ENCODE measurements at regions not wholly inside any gene's neighbourhood (a gene's known extent, or its start where the extent isn't known, plus 50 kb on each side); places are given as distances from the start of the nearest gene placed in this dataset.
"Not testable (repeated sequence)": the region's sequence is repeated elsewhere in the genome, so short reads cannot be mapped to it uniquely, and the experiment has no call there.

DNA sequence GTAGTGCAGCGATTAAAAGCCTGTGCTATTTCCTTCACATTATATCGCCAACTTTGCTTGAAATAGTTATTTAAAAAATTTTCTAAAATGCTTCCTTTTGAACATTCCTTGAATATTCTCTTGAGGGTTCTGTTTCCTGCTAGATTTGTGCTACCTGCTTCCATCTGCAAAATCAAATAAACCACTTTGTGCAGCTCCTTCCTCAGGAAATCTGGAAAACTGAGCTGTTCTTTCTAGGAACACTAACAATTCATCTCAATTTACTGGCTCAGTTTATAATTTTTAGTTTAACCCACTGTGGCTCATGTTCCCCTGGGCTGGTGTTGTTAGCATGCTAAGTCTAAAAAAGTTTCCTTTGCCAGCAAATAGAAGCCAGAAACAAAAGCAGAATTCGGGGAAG, 88.1 kb upstream of the LCORL start:
- DNase-seq (ENCODE audit: low read depth, low spot score): no peak

DNA sequence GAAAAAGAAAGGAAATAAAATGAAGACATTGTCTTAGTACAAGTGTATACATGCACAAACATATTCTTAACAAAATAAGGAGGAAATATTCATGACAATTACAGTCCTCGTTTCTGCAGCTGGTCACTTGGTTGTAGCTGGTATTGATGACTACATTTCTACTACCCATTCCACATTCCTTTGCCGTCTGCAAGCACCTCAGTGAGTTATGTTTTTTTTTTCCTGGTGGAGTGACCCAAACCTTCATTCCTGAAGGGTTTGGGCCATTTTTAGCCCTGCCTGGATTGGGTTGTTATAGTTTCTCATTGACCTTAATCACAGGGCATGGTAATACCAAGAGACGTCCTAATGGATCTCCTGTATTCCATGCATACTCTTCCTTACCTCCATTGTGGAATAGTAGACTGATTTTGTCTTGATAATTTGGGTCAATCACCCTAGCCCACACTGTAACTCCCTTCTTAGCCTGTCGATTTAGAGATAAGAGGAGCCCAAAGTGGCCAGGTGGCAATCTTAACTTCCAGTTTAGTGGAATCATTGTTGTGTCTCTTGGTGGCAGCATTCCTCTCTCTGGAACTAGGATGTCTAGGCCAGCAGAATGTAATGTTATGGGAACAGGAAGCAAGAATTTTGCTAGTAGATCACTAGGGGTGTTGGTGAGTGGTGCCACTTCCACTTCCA, 86.4 kb upstream of the LCORL start:
- not testable (repeated sequence) for DNase-seq (ENCODE audit: low read depth, low spot score)

DNA sequence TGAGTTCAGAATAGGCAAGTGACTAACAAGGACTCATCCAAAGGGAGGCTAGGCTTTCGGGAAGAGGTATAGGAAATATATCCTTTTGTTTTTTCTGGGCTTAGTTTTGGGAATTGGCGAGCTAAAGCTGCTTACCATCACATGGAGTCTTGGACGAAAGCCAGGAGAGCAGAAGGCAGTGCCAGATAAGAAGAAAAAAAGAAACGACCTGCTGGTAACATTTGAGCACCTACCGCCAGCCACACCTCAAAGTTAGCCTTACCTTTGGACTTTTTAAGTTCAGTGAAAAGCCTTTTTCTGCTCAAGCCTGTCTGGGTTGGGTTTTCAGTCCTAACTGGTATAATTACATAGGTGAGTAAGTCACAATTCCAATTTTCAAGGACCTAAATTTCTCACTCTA, 85.1 kb upstream of the LCORL start:
- no peak for DNase-seq (ENCODE audit: low read depth, low spot score)

DNA sequence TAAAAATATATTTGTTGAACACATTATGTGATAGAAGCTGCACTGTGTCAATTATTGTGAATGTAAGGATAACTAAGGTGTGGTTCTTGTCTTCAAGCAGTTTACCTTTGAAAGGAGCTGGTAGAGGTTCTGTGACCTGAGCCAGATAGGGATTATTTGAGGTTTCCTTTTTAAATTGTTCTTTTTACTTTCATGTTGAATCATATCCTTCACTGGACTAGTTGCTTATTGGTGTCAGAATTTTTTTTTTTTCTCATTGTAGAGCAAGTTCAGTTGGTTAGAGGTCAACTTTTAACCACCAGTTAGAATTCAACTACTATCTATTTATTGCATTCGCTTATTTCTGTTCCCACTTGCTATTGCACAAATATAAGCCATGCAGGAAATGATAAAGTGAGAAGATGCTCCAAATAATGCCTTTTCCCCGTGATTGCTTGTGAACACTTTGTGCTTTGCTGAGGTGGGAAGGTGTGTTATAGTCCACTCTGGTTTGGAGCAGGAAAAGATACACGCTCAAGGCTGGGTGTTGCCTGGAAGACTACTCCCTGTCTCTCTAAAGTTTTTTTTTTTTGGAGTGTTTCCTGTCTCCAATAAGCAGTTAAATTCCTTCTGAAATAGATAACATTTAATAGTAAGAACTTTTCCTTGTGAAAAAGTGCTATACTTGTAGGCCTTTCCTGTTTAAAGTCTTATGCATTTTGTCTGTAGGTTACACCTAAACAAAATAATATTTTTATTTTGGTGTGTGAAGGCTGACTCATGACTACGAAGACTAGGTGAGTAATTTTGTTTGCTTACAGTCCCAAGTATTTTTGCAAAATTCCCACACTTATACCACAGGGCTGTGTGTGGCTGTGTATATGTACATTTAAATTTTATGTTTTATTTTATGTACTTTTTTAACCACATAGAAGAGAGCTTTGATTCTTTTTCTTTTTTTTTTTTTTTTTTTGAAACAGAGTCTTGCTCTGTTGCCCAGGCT, 83.8 kb upstream of the LCORL start:
- DNase-seq (ENCODE audit: low read depth, low spot score): no peak

DNA sequence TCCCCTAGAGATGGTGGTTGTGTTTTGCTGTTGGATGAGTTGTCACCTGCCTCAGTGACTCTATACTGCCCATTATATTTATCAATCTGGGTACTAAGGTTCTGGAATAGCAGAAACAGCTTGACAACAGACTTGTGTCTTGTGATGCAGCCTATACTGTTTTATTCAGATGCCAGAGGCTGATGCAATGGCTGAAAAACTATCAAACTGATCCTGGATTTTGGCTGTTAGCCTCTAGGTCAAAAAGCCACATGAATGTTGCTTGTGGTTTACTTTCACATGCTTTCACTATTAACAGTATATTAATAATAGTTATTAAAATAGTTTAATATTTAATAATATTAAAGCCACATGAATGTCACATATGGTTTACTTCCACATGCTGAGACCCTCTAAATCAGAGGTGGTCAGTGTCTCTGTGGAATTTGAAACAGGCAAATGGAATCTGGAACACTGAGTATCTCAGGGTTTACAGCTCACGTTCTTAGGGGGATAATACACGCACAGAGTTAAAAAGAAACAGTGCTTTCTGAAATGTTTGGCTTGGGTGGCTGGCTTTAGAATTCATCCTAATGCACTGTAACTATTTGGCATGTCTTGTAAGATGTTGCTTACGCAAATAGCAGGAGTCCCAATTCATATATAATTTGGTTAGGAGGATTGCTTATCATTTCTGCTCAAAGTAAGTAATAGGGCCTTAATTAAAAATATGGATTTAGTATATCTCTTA, 82.5 kb upstream of the LCORL start:
- DNase-seq (ENCODE audit: low read depth, low spot score): no peak

DNA sequence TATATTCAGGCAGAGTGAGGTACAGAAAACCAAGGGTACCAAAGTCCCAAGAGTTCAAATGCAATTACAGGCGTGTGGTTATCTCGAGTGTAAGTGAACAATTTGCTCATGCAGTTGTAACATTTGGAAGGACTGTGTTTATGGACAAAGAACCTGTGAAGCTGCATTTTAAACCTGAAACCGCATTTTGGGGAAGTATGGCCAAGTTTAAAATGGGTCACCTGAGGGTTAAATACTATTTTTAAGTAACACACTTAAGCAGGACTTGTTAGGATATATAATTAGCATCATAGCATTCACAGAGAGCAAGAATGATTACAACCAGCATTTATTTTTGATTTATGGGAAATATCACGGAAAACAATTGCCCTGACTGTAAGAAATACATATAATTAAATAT, 79.1 kb upstream of the LCORL start:
- DNase-seq (ENCODE audit: low read depth, low spot score): no peak

DNA sequence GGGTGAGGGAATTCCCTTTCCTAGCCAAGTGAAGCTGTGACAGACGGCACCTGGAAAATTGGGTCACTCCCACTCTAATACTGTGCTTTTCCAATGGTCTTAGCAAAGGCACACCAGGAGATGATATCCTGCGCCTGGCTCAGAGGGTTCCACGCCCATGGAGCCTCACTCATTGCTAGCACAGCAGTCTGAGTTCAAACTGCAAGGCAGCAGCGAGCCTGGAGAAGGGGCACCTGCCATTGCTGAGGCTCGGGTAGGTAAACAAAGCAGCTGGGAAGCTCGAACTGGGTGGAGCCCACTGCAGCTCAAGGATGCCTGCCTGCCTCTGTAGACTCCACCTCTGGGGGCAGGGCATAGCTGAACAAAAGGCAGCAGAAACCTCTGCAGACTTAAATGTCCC, 68.9 kb upstream of the LCORL start:
- DNase-seq (ENCODE audit: low read depth, low spot score): not testable (repeated sequence)

DNA sequence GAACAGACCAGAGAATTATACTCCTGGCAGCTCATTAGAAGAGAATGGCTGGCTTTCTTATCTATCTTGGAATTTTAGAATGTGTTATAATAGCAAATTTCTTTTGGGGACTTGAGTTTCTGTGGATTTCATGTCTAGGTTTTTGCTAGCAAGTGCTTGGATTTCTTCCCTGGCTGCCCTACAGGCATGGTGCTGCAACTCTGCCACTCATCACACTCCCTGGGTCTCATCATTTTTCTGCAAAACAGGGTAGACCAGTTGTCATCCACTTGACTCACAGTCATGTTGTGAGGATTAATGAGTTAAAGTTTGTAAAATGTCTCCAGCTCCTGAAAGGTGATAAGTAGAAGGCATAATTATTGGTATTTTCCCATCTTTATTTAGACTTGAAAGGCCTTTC, 60.7 kb upstream of the LCORL start:
- DNase-seq (ENCODE audit: low read depth, low spot score): no peak

DNA sequence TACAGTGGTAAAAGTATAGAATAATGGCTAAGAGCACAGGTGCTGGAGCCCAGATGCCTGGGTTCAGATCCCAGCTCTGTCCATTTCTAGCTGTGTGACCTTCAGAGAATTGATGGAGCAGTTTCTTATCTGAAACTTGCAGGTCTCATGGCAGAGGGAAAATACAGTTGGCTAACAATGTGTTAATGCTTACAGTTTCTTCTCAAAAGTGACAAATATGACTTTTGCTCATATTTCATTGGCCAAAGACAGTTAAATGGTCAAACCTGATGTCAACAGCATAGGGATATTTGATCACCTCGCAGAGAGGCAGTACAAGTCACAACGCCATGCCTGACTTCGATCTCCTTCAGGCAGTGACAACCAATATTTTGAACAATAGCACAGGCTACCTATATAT, 60.2 kb upstream of the LCORL start:
- no peak for DNase-seq (ENCODE audit: low read depth, low spot score)

DNA sequence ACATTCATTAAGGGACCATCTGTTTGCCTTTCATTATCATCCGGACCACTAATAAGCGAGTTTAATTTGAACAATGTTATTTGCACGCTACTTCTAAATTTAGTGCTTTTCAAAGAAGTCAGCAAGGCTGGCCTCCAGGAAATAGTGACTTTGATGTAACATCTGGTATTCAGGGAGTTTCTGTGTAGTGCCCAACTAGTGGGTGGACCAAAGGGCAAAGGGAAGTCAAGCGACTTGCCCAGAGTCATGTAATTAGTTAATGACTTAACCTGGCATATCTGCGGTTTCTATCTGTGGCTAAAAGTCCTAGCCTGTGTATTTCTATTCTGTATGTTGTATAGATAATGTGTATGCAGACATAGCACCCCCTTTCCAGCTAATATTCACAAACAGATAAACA, 56.3 kb upstream of the LCORL start:
- DNase-seq (ENCODE audit: low read depth, low spot score): no peak

DNA sequence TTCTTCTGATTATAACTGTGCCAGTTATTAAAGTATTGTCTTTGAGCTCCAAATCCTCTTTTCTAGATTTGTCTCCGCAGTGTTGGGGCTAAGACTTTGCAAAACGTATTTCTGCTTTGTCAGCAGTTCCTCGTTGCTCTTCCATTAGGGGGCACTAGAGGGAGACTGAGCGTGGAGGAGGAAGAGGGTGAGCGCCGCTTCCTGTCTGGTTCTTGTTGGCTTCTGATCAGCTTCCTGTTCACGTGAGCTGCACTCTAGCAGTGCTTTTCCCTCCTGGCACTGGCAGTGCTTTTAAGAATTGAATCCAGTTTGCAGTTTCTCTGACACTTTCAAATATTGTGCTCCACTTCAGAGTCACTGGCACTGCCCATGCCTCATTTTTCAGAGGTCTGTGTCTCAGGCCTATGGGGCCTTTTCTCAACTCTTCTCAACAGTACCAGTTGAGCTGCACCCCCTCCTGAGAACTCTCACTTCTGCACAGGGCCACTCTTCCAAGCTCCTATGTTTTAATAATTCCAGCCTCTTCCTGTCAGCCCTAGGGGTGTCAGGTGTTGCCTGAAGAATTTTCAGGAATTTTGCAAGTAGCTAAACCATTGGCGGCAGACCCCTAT, 54.4 kb upstream of the LCORL start:
- DNase-seq (ENCODE audit: low read depth, low spot score): no peak

DNA sequence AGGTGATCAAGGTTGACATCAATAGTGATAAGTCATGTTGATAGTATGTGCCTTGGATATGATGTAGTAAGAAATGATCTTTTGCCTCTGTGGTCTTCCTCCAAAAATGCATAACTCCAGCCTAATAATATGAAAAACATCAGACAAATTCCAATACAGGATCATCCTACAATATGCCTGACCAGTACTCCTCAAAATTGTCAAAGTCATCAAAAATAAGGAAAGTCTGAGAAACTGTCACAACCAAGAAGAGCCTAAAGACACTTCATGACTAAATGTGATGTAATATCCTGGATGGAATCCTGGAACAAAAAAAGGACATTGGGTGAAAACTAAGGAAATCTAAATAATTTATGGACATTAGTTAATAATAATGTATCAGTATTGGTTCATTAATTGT, 50.3 kb upstream of the LCORL start:
- no peak for DNase-seq (ENCODE audit: low read depth, low spot score)

Measured in astrocyte of the hippocampus (primary cell).